ENCODE measurements at regions not wholly inside any gene's neighbourhood (a gene's known extent, or its start where the extent isn't known, plus 50 kb on each side); places are given as distances from the start of the nearest gene placed in this dataset.

- no peaks in the 10 kb centered on the region for H4K20me1 ChIP-seq (ENCODE audit: insufficient read depth, low read length)
- DNase-seq = no peak
- no peaks in the 10 kb centered on the region for H3K4me1 ChIP-seq (ENCODE audit: control insufficient read depth in 1 of 2, insufficient read depth in 2 of 2, low read length in 2 of 2)
- H3K4me3 ChIP-seq (replicated peaks in 1 of 3; ENCODE audit: low read depth in 2 of 3, low read length in 3 of 3) = no peak overlapping the region
- Mint-ChIP-seq H3K4me1 (no peaks in the 10 kb centered on the region), H3K27me3 (ENCODE audit: low read depth in 3 of 3) (peaks cover 0 to 5% (median 0%) of the 10 kb centered on the region in 3 donors), H3K36me3 (no peaks in the 10 kb centered on the region), H3K4me3 (no peak overlapping the region), H3K9me3 (no peaks in the 10 kb centered on the region), H3K27ac (no peak overlapping the region)
- no peak overlapping the region for H3K4me2 ChIP-seq (replicated peaks; ENCODE audit: extremely low read depth, low read length, poor library complexity, severe bottlenecking)
- H3K27me3 ChIP-seq (ENCODE audit: control insufficient read depth in 2 of 2, insufficient read depth in 2 of 2, low read length in 2 of 2) = no peaks in the 10 kb centered on the region
- H3K27ac ChIP-seq (ENCODE audit: low read depth in 1 of 2, low read length in 2 of 2) = no peak overlapping the region
- H3K79me2 ChIP-seq (ENCODE audit: insufficient read depth, low read length) = no peaks in the 10 kb centered on the region
- intact Hi-C loops (cut with micrococcal nuclease) = no loop called here
- no peak for TF ChIP-seq CTCF (IDR thresholded peaks at IDR 0.05)
- H3K9me3 ChIP-seq (replicated peaks in 1 of 2; ENCODE audit: control insufficient read depth in 1 of 2, insufficient read depth in 1 of 2, low read length in 2 of 2) = no peaks in the 10 kb centered on the region
- H3K36me3 ChIP-seq (replicated peaks in 1 of 2; ENCODE audit: control insufficient read depth in 1 of 2, insufficient read depth in 2 of 2, low read length in 2 of 2) = no peaks in the 10 kb centered on the region
- 91% methylated on average over 9 of the region's 9 CpGs for WGBS (ENCODE audit: insufficient coverage)
- H2AFZ ChIP-seq (ENCODE audit: insufficient read depth, low read depth, low read length, poor library complexity, severe bottlenecking) = no peak overlapping the region
- H3K9ac ChIP-seq (ENCODE audit: insufficient read depth, low read length, poor library complexity, severe bottlenecking) = no peak overlapping the region
These were observed 151.0 kb downstream of the GADD45G start for GRCh38 chr9:89755821-89756220.

GRCh38 chr9:89756891-89757537, 152.2 kb downstream of the GADD45G start:
- intact Hi-C loops (cut with micrococcal nuclease) = no loop called here
- Histone ChIP-seq H3K27ac (ENCODE audit: low read depth in 1 of 2, low read length in 2 of 2) (no peak overlapping the region), H4K20me1 (ENCODE audit: insufficient read depth, low read length) (no peaks in the 10 kb centered on the region), H3K4me1 (ENCODE audit: control insufficient read depth in 1 of 2, insufficient read depth in 2 of 2, low read length in 2 of 2) (no peaks in the 10 kb centered on the region), H3K4me2 (replicated peaks; ENCODE audit: extremely low read depth, low read length, poor library complexity, severe bottlenecking) (no peak overlapping the region), H3K36me3 (replicated peaks in 1 of 2; ENCODE audit: control insufficient read depth in 1 of 2, insufficient read depth in 2 of 2, low read length in 2 of 2) (no peaks in the 10 kb centered on the region), H2AFZ (ENCODE audit: insufficient read depth, low read depth, low read length, poor library complexity, severe bottlenecking) (no peak overlapping the region), H3K4me3 (replicated peaks in 1 of 3; ENCODE audit: low read depth in 2 of 3, low read length in 3 of 3) (no peak overlapping the region), H3K9me3 (replicated peaks in 1 of 2; ENCODE audit: control insufficient read depth in 1 of 2, insufficient read depth in 1 of 2, low read length in 2 of 2) (no peaks in the 10 kb centered on the region), H3K27me3 (ENCODE audit: control insufficient read depth in 2 of 2, insufficient read depth in 2 of 2, low read length in 2 of 2) (no peaks in the 10 kb centered on the region), H3K79me2 (ENCODE audit: insufficient read depth, low read length) (no peaks in the 10 kb centered on the region), H3K9ac (ENCODE audit: insufficient read depth, low read length, poor library complexity, severe bottlenecking) (no peak overlapping the region)
- TF ChIP-seq CTCF (IDR thresholded peaks at IDR 0.05) = no peak
- Mint-ChIP-seq H3K4me1 (no peaks in the 10 kb centered on the region), H3K36me3 (no peaks in the 10 kb centered on the region), H3K27me3 (ENCODE audit: low read depth in 3 of 3) (peaks cover 0 to 5% (median 0%) of the 10 kb centered on the region in 3 donors), H3K9me3 (no peaks in the 10 kb centered on the region), H3K27ac (no peak overlapping the region), H3K4me3 (no peak overlapping the region)
- DNase-seq = no peak
- 90% methylated on average over 6 of the region's 8 CpGs for WGBS (ENCODE audit: insufficient coverage)
